A673 (cell line): ENCODE measurements at regions not wholly inside any gene's neighbourhood (a gene's known extent, or its start where the extent isn't known, plus 50 kb on each side); places are given as distances from the start of the nearest gene placed in this dataset.

ENCODE experiments used
- BruUV-seq: library from RNA; stranded (reverse); fragments of 400-500 nt; replicated peaks from 2 replicates; lab custom pipeline; 2021; lab: Mats Ljungman, UMichigan
- CTCF ChIA-PET: fragments of 300-600 bp; sonication (Branson Sonifier 250); formaldehyde crosslinking; loops from one replicate; lab custom pipeline; 2022; ENCODE audit warnings: antibody characterized with exemption; lab: Charles Lee
- POLR2A ChIA-PET: fragments of 300-600 bp; sonication (Branson Sonifier 250); formaldehyde crosslinking; loops from one replicate; lab custom pipeline; 2022; ENCODE audit warnings: antibody characterized with exemption; ENCODE audit not compliant: low non-redundant PET; lab: Charles Lee
- DNase-seq: peaks from one replicate; pipeline ENCODE4 v3.0.0-alpha.2; 2015; ENCODE audit warnings: low spot score
- H3K27ac ChIP-seq: fragments of 200-600 bp; sonication (generic); 2 replicates; pipeline ENCODE4 v1.5.1; 2016; ENCODE audit warnings: mixed run types, low read depth, mild to moderate bottlenecking, mixed read lengths, antibody characterized with exemption, low read length; ENCODE audit not compliant: poor library complexity, severe bottlenecking
- H3K27me3 ChIP-seq: fragments of 200-600 bp; sonication (generic); replicated peaks from 2 replicates; pipeline ENCODE4 v1.6.1; 2017; ENCODE audit warnings: mixed run types, low read depth, mild to moderate bottlenecking, mixed read lengths, antibody characterized with exemption, low read length; ENCODE audit not compliant: insufficient read depth, poor library complexity
- H3K36me3 ChIP-seq: fragments of 200-600 bp; sonication (generic); 2 replicates; pipeline ENCODE4 v1.6.1; 2016; ENCODE audit warnings: mixed run types, mild to moderate bottlenecking, mixed read lengths, antibody characterized with exemption, low read length; ENCODE audit not compliant: insufficient read depth, poor library complexity, severe bottlenecking
- H3K4me1 ChIP-seq: fragments of 200-600 bp; sonication (generic); 2 replicates; pipeline ENCODE4 v1.6.1; 2017; ENCODE audit warnings: mixed run types, mild to moderate bottlenecking, mixed read lengths, antibody characterized with exemption, low read length; ENCODE audit not compliant: insufficient read depth, poor library complexity, severe bottlenecking
- H3K4me3 ChIP-seq: fragments of 200-600 bp; sonication (generic); 2 replicates; pipeline ENCODE4 v1.5.1; 2016; ENCODE audit warnings: low read depth, mixed run types, mild to moderate bottlenecking, mixed read lengths, low read length; ENCODE audit not compliant: poor library complexity, severe bottlenecking
- H3K9me3 ChIP-seq: fragments of 200-600 bp; sonication (generic); 2 replicates; pipeline ENCODE4 v1.6.1; 2016; ENCODE audit warnings: mixed run types, low read depth, mild to moderate bottlenecking, mixed read lengths, antibody characterized with exemption, low read length; ENCODE audit not compliant: poor library complexity, severe bottlenecking
- CTCF ChIP-seq: fragments of 300-800, 200-600 bp; sonication (generic); conservative IDR thresholded peaks from 2 replicates; pipeline ENCODE4 v1.5.1; 2017; ENCODE audit warnings: low read depth, mild to moderate bottlenecking, antibody characterized with exemption, low read length, moderate library complexity, mixed read lengths
- EZH2 ChIP-seq: fragments of 200-600 bp; sonication (generic); IDR thresholded peaks from 2 replicates; pipeline ENCODE4 v1.6.1; 2017; ENCODE audit warnings: borderline replicate concordance, low read depth, mild to moderate bottlenecking, mixed read lengths, antibody characterized with exemption, low read length; ENCODE audit not compliant: poor library complexity, severe bottlenecking
- intact Hi-C: fragments of 100-400 bp; cut with micrococcal nuclease; formaldehyde crosslinking; loops from one replicate; pipeline ENCODE4 v1.10.0; 2022; ENCODE audit not compliant: unreplicated experiment

DNA sequence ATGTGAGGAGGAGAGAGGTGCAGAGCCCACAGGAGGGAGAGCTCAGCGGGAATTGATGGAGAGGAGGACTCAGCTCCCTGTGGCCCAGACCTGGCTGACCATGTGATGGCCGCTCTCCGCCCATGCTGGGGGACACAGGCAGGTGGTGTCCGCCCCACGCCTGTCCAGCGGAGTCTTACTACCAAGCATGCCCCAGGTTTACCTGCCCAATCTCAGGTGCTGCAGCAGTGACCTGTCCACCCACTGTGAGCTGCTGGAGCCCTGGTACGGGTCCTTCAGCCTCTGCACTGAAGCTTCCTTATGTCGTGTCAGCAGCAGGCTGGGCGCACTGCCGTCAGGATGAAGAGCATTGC lies 170.8 kb downstream of the RTP5 start:
- Histone ChIP-seq H3K36me3 (no peaks in the 10 kb centered on the region), H3K27ac (no peak overlapping the region), H3K27me3 (no peaks in the 10 kb centered on the region), H3K4me1 (peaks cover 12% of the 10 kb centered on the region), H3K4me3 (no peak overlapping the region), H3K9me3 (no peaks in the 10 kb centered on the region)
- POLR2A ChIA-PET = no interaction called here
- CTCF ChIA-PET = no interaction called here
- intact Hi-C loops = no loop called here
- TF ChIP-seq CTCF (no peak), EZH2 (no peak)
- BruUV-seq = no TSS peak
- DNase-seq = no peak

DNA sequence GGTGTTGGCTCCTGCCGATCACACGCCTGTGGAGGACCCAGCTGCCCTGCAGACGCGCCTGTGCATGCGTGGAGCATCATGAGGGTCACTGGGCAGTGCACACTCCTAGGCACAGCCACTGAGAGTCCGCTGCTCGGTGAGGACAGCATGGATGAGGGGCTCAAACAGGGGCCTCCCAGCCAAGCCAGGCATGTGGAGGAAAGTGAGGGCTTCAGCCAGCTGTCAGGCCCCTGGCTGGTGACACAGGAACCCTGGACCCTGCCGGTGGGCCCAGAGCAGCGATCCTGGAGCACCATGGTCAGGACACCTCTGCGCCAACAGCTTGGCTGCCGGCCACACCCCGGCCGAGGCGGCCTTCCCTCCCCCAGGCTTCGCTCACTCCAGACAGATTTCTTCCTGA lies 171.2 kb downstream of the RTP5 start:
- DNase-seq = no peak
- ChIA-PET CTCF (no interaction called here), POLR2A (no interaction called here)
- BruUV-seq = no TSS peak
- peaks cover 12% of the 10 kb centered on the region for H3K4me1 ChIP-seq
- no peak overlapping the region for H3K4me3 ChIP-seq
- no peaks in the 10 kb centered on the region for H3K36me3 ChIP-seq
- intact Hi-C loops = no loop called here
- H3K27ac ChIP-seq = no peak overlapping the region
- TF ChIP-seq CTCF = no peak
- no peak for TF ChIP-seq EZH2
- H3K27me3 ChIP-seq = no peaks in the 10 kb centered on the region
- no peaks in the 10 kb centered on the region for H3K9me3 ChIP-seq

DNA sequence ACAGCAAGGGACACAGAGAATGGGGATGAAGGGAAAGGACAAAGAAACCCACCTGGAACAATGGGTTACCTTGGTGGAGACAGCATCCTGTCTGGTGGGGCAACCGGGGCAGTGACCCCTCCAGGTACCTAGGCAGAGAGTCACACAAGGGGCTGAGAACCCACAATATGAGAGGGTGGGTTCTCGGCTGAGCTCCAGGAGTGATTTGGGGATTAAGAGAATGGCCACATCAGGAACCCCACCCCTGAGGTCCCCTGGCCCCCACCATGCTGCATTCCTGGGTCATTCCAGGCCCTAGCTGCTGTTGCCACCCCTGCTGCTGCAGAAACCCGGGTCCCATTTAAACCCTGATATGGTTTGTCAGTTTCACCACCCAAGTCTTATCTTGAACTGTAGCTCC lies 172.3 kb downstream of the RTP5 start:
- no TSS peak for BruUV-seq
- H3K36me3 ChIP-seq = no peaks in the 10 kb centered on the region
- CTCF ChIA-PET = no interaction called here
- no peaks in the 10 kb centered on the region for H3K9me3 ChIP-seq
- intact Hi-C loops = no loop called here
- no peak overlapping the region for H3K4me3 ChIP-seq
- DNase-seq = no peak
- TF ChIP-seq EZH2 = no peak
- no peak for TF ChIP-seq CTCF
- peaks cover 12% of the 10 kb centered on the region for H3K4me1 ChIP-seq
- POLR2A ChIA-PET = no interaction called here
- H3K27ac ChIP-seq = no peak overlapping the region
- H3K27me3 ChIP-seq = no peaks in the 10 kb centered on the region
